ENCODE measurements at regions not wholly inside any gene's neighbourhood (a gene's known extent, or its start where the extent isn't known, plus 50 kb on each side); places are given as distances from the start of the nearest gene placed in this dataset.
A peak's percentile ranks its signal among the peaks of the same experiment; 100 is the strongest.

GRCh38 chr2:120887320-120887697, 151.6 kb downstream of the GLI2 start:
- H3K9me3 ChIP-seq: no peaks in the 10 kb centered on the region
- no peak for DNase-seq
- no peak for TF ChIP-seq POLR2AphosphoS5 (IDR thresholded peaks at IDR 0.05)
- TF ChIP-seq CTCF (IDR thresholded peaks at IDR 0.05): no peak
- no peak for TF ChIP-seq EP300 (IDR thresholded peaks at IDR 0.05)
- no peak overlapping the region for H3K27ac ChIP-seq
- no peaks in the 10 kb centered on the region for H3K27me3 ChIP-seq
- H3K4me1 ChIP-seq: peaks cover 0 to 8% (median 0%) of the 10 kb centered on the region in 4 donors
- 58 to 65% methylated on average over 9 to 11 of the region's 11 CpGs for WGBS, 2 donors
- no peaks in the 10 kb centered on the region for H3K36me3 ChIP-seq
- H3K4me3 ChIP-seq: no peak overlapping the region
- peak in 1 of 2 donors; percentile 38 for ATAC-seq (ENCODE audit: low FRiP score in 2 of 2)

- Histone ChIP-seq H3K4me3 (no peak overlapping the region), H3K9me3 (no peaks in the 10 kb centered on the region), H3K36me3 (no peaks in the 10 kb centered on the region), H3K27ac (no peak overlapping the region), H3K4me1 (peaks cover 0 to 8% (median 0%) of the 10 kb centered on the region in 4 donors), H3K27me3 (no peaks in the 10 kb centered on the region)
- ATAC-seq (ENCODE audit: low FRiP score in 2 of 2) (no peak), DNase-seq (peak in 1 of 2 donors; percentile 43)
- 61 to 70% methylated on average over 10 to 14 of the region's 14 CpGs for WGBS, 2 donors
- TF ChIP-seq CTCF (IDR thresholded peaks at IDR 0.05) (no peak), POLR2A (IDR thresholded peaks at IDR 0.05) (no peak), EP300 (IDR thresholded peaks at IDR 0.05) (no peak), POLR2AphosphoS5 (IDR thresholded peaks at IDR 0.05) (no peak)
Measured at GRCh38 chr2:120887741-120888231, 152.1 kb downstream of the GLI2 start.

GRCh38 chr2:120888851-120889250, 153.2 kb downstream of the GLI2 start:
- TF ChIP-seq CTCF (IDR thresholded peaks at IDR 0.05) (no peak), EP300 (IDR thresholded peaks at IDR 0.05) (no peak), POLR2A (IDR thresholded peaks at IDR 0.05) (no peak), POLR2AphosphoS5 (IDR thresholded peaks at IDR 0.05) (no peak)
- Histone ChIP-seq H3K27me3 (no peaks in the 10 kb centered on the region), H3K36me3 (no peaks in the 10 kb centered on the region), H3K4me1 (peaks cover 0 to 8% (median 0%) of the 10 kb centered on the region in 4 donors), H3K27ac (no peak overlapping the region), H3K9me3 (no peaks in the 10 kb centered on the region), H3K4me3 (no peak overlapping the region)
- 85 to 93% methylated on average over 8 to 10 of the region's 10 CpGs for WGBS, 2 donors
- ATAC-seq (ENCODE audit: low FRiP score in 2 of 2): no peak
- DNase-seq: no peak

GRCh38 chr2:120889936-120890335, 154.3 kb downstream of the GLI2 start:
- no peaks in the 10 kb centered on the region for H3K36me3 ChIP-seq
- H3K9me3 ChIP-seq: no peaks in the 10 kb centered on the region
- H3K4me1 ChIP-seq: peaks cover 0 to 8% (median 0%) of the 10 kb centered on the region in 4 donors
- no peak overlapping the region for H3K27ac ChIP-seq
- ATAC-seq (ENCODE audit: low FRiP score in 2 of 2): no peak
- WGBS, 2 donors: 92 to 96% methylated on average over 3 of the region's 3 CpGs
- no peaks in the 10 kb centered on the region for H3K27me3 ChIP-seq
- DNase-seq: no peak
- TF ChIP-seq EP300 (IDR thresholded peaks at IDR 0.05) (no peak), POLR2A (IDR thresholded peaks at IDR 0.05) (no peak), CTCF (IDR thresholded peaks at IDR 0.05) (no peak), POLR2AphosphoS5 (IDR thresholded peaks at IDR 0.05) (no peak)
- H3K4me3 ChIP-seq: no peak overlapping the region

Measured in upper lobe of left lung (tissue), 6 donors.